Common myeloid progenitor, CD34-positive (primary cell): ENCODE measurements at regions not wholly inside any gene's neighbourhood (a gene's known extent, or its start where the extent isn't known, plus 50 kb on each side); places are given as distances from the start of the nearest gene placed in this dataset.
A peak's percentile ranks its signal among the peaks of the same experiment; 100 is the strongest.
"Not testable (repeated sequence)": the region's sequence is repeated elsewhere in the genome, so short reads cannot be mapped to it uniquely, and the experiment has no call there.

Source experiments
- CTCF ChIA-PET: fragments of 350-600 bp; sonication (Branson Sonifier 250); formaldehyde crosslinking; loops from one replicate; lab custom pipeline; 2021; ENCODE audit warnings: antibody characterized with exemption; lab: Charles Lee
- POLR2A ChIA-PET: fragments of 350-600 bp; sonication (Branson Sonifier 250); formaldehyde crosslinking; loops from one replicate; lab custom pipeline; 2021; ENCODE audit warnings: antibody characterized with exemption; lab: Charles Lee
- DNase-seq, 3 donors: peaks; one replicate each; pipeline versions ENCODE4 v3.0.0 to v3.0.0-alpha.2; 2013
- H3K27ac ChIP-seq, 2 experiments: 1 replicate in 1 of 2; 2 replicates in 1 of 2; pipeline ENCODE4 v1.7.0; 2013; ENCODE audit warnings: inconsistent platforms in 2 of 2, low read length in 2 of 2, mild to moderate bottlenecking in 2 of 2, low read depth in 1 of 2, moderate library complexity in 1 of 2; ENCODE audit not compliant: severe bottlenecking in 2 of 2, insufficient read depth in 1 of 2, poor library complexity in 1 of 2
- H3K27me3 ChIP-seq, 5 experiments: replicated peaks in 2 of 5; 1 replicate in 3 of 5; 2 replicates in 2 of 5; pipeline versions ENCODE4 v1.6.1 to v1.7.0; 2013; ENCODE audit warnings: low read length in 4 of 5, mild to moderate bottlenecking in 2 of 5, moderate library complexity in 2 of 5, inconsistent platforms in 1 of 5; ENCODE audit not compliant: insufficient read depth in 5 of 5, control insufficient read depth in 4 of 5
- H3K36me3 ChIP-seq, 4 experiments: 1 replicate in 2 of 4; 2 replicates in 2 of 4; pipeline versions ENCODE4 v1.6.1 to v1.7.0; 2013; ENCODE audit warnings: low read length in 3 of 4, control low read depth in 1 of 4, mild to moderate bottlenecking in 1 of 4; ENCODE audit not compliant: control insufficient read depth in 4 of 4, insufficient read depth in 4 of 4
- H3K4me1 ChIP-seq, 4 experiments: 1 replicate in 3 of 4; 2 replicates in 1 of 4; pipeline versions ENCODE4 v1.6.1 to v1.7.1; 2013; ENCODE audit warnings: low read length in 3 of 4, mild to moderate bottlenecking in 3 of 4, control low read depth in 1 of 4, inconsistent platforms in 1 of 4, moderate library complexity in 1 of 4; ENCODE audit not compliant: control insufficient read depth in 4 of 4, insufficient read depth in 4 of 4; ENCODE audit errors: control extremely low read depth in 1 of 4
- H3K4me3 ChIP-seq, 7 experiments: 1 replicate in 4 of 7; 2 replicates in 3 of 7; pipeline versions ENCODE4 v1.5.1 to v1.7.0; 2013; ENCODE audit warnings: mild to moderate bottlenecking in 7 of 7, low read length in 6 of 7, moderate library complexity in 6 of 7, inconsistent platforms in 2 of 7, low read depth in 2 of 7, control low read depth in 1 of 7; ENCODE audit not compliant: insufficient read depth in 4 of 7, control insufficient read depth in 1 of 7; ENCODE audit errors: extremely low read depth in 1 of 7
- H3K9me3 ChIP-seq, 5 experiments: 1 replicate in 4 of 5; 2 replicates in 1 of 5; pipeline versions ENCODE4 v1.6.1 to v1.7.1; 2013; ENCODE audit warnings: low read length in 4 of 5, mild to moderate bottlenecking in 2 of 5, inconsistent platforms in 1 of 5, low read depth in 1 of 5, moderate library complexity in 1 of 5; ENCODE audit not compliant: control insufficient read depth in 4 of 5, insufficient read depth in 2 of 5; ENCODE audit errors: control extremely low read depth in 1 of 5
- WGBS: methylation state at CpG from one replicate; pipeline ENCODE4 v1.1.5; 2013; ENCODE audit not compliant: insufficient coverage; 5-methylcytosine and 5-hydroxymethylcytosine counted together

DNA sequence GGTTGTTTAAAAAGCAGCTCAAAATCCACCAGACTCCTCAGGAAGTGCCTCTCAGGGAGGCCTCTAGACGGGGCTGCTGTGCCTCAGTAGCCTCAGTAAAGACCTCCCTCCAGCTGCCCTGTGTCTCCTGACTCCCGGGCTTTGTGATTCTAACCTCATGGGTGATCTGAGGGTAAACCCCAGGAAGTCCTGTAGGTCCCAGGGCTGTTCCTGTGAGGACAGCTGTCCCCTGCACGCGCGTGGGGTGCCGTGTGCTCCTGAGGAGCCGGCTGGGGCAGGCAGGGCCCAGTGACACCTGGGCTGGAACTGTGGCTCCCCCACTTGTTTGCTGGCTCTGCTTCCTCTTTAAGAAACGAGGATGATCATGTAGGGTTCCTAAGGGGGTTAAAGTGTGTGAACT lies 359.9 kb downstream of the BCL2L11 start:
- H3K36me3 ChIP-seq, H3K27ac ChIP-seq, POLR2A ChIA-PET, H3K9me3 ChIP-seq, H3K4me3 ChIP-seq, H3K27me3 ChIP-seq: not testable (repeated sequence)
- CTCF ChIA-PET, result interaction anchor here (1.2 kb wide), 1 partner anchor 220 kb away, joined by 3 read pairs; no protein-coding TSS in a partner anchor
- 60% methylated on average over 1 of the region's 8 CpGs for WGBS
- H3K4me1 ChIP-seq, result peaks cover 0 to 17% (median 1%) of the 10 kb centered on the region in 4 experiments
- peak in 2 of 3 donors; percentile 18 to 24 for DNase-seq

DNA sequence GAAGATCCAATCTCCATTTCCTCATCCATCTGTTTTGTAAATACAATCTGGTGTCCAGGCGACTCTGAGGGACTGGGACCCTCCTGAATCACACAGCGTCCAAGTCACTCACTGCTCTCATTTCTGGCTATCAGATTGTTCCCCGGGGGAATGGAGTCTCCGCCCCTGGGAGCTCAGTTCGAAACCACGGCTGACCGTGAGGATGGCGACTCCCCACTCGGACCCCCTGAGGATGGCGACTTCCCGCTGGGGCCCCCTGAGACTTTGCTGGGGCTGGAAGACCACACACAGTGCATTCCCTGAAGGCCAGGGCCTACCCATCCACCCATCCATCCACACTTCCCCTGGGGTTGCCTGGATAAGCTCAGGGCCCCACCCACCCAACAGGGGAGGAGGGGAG lies 360.5 kb downstream of the BCL2L11 start:
- CTCF ChIA-PET, result interaction anchor here (1.2 kb wide), 1 partner anchor 220 kb away, joined by 3 read pairs; no protein-coding TSS in a partner anchor
- H3K4me1 ChIP-seq, result peaks cover 0 to 17% (median 1%) of the 10 kb centered on the region in 4 experiments
- H3K4me3 ChIP-seq, H3K36me3 ChIP-seq, H3K27ac ChIP-seq, H3K9me3 ChIP-seq, POLR2A ChIA-PET, DNase-seq, H3K27me3 ChIP-seq: not testable (repeated sequence)
- WGBS, result 83% methylated on average over 5 of the region's 11 CpGs

DNA sequence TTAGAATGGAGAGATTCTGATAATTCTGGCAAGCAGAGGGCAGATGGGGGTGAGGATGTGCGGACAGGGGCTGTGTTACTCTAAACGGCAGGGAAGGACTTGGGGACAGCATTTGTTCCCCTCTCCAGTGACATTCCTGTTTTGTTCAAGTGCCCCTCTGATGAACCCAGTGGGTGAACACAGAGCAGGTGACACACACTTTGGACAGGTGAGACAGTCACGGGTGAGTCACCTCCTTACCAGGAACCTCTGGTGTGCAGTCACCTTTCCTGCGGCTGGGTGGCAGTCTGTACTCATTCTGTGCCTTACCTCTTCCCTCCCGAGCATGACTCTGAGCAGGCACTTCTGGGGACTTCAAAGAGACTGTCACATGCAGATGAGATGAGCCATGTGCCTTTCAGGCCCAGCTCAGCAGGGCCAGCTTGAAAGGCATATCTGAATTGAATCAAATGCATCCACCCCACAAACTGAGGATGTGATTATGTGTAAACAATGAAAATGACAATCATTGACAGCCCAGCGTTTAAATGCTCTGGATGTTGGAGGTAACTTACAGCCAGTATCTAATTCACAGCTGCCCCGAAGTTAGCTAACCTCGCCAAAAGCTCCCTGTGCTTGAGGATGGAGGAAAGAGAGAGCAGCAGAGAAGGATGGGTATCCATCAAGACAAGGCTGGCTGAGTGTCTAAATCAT lies 362.4 kb downstream of the BCL2L11 start:
- POLR2A ChIA-PET, CTCF ChIA-PET, H3K4me3 ChIP-seq, H3K9me3 ChIP-seq, H3K36me3 ChIP-seq, H3K27me3 ChIP-seq, H3K27ac ChIP-seq, DNase-seq: not testable (repeated sequence)
- no CpG with 5 or more reads among the region's 8 CpGs for WGBS
- peaks cover 0 to 17% (median 1%) of the 10 kb centered on the region in 4 experiments for H3K4me1 ChIP-seq

DNA sequence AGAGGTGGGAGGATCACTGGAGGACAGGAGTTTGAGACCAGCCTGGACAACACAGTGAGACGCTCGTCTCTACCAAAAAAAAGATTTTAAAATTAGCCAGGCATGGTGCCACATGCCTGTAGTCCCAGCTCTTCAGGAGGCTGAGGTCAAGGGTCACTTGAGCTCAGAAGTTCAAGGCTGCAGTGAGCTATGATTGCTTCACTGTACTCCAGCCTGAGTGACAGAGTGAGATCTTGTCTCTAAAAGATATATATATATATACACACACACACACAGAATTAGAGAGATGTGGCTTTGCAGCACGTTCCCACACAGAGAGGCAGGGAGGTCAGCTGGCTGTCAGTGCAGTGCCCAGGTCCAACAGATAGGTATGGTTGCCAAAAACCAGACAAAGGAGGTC lies 363.4 kb downstream of the BCL2L11 start:
- H3K4me3 ChIP-seq, DNase-seq, H3K36me3 ChIP-seq, H3K27me3 ChIP-seq, H3K27ac ChIP-seq, CTCF ChIA-PET, H3K9me3 ChIP-seq, POLR2A ChIA-PET: not testable (repeated sequence)
- no CpG with 5 or more reads among the region's 3 CpGs for WGBS
- peaks cover 0 to 17% (median 1%) of the 10 kb centered on the region in 4 experiments for H3K4me1 ChIP-seq

DNA sequence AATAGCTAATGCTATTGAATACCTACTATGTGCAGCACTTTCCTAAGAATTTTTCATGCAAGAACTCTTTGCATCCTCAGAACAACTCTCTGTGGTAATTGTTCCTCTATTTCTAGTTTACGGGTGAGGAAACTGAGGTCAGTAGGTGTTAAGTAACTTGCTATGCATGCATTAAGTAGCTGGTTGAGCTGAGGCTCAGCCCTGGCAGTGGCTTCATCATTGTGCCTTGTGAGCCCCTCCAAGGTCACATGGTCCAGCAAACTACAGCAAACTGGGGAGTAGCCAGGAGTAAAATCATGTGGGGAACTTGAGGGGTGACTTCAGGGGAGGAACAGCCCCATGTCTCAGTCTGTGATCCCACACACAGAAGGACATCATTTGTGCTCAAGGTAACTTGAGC lies 365.2 kb downstream of the BCL2L11 start:
- CTCF ChIA-PET, DNase-seq: not testable (repeated sequence)
- no CpG with 5 or more reads among the region's 1 CpG for WGBS

DNA sequence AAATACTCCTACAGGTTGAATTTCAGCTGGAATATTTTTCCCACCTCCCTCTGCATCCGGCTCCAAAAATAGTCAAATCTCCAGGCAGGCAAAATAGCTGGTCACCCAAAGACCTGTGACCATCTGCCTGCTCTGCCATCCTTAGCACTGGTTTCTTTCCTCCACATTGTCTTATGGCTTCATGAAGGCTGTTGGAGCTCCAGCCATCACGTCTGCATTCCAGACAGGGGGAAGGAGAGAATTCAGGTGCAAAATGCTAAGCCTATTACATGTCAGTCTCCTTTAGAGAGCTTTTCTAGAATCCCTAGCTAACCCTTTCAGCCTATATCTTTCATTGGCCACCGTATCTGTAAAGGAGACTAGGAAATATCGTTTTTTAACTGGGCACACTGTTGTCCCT lies 367.7 kb downstream of the BCL2L11 start:
- POLR2A ChIA-PET, result not testable (repeated sequence)

More for the DNA sequence above, 365.2 kb downstream of the BCL2L11 start:
- H3K9me3 ChIP-seq, H3K4me3 ChIP-seq, POLR2A ChIA-PET, H3K27ac ChIP-seq, H3K36me3 ChIP-seq, H3K4me1 ChIP-seq, H3K27me3 ChIP-seq: not testable (repeated sequence)

DNA sequence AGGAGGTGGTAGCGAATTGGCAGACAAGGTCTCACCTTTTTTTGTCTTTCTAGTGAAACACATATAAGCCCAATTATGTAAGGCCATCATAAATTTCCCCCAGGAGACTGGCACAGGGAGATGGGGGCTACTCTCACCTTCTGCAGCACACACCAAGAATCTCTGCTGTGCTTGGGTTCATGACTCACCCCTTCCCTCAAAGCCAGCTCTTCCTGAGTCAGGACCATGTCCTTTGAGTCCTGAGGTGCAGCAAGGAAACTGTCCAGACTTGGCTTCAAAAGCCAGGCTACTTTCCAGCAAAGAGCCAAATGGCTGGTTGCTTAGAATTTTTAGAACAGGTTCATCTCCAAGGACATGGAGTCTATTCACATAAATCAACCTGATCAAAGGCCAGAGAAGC lies 368.7 kb downstream of the BCL2L11 start:
- H3K36me3 ChIP-seq, H3K4me3 ChIP-seq, POLR2A ChIA-PET, H3K27me3 ChIP-seq, CTCF ChIA-PET, DNase-seq, H3K27ac ChIP-seq, H3K9me3 ChIP-seq: not testable (repeated sequence)
- H3K4me1 ChIP-seq, result peaks cover 0 to 12% (median 0%) of the 10 kb centered on the region in 4 experiments
- WGBS, result no CpG with 5 or more reads among the region's 1 CpG

More for the DNA sequence above, 367.7 kb downstream of the BCL2L11 start:
- H3K4me1 ChIP-seq, DNase-seq, H3K36me3 ChIP-seq, H3K27me3 ChIP-seq, H3K27ac ChIP-seq, H3K9me3 ChIP-seq, H3K4me3 ChIP-seq, CTCF ChIA-PET: not testable (repeated sequence)
- no CpG with 5 or more reads among the region's 4 CpGs for WGBS
